Motor neuron (in vitro differentiated cells): ENCODE measurements at regions not wholly inside any gene's neighbourhood (a gene's known extent, or its start where the extent isn't known, plus 50 kb on each side); places are given as distances from the start of the nearest gene placed in this dataset.
"Not testable (repeated sequence)": the region's sequence is repeated elsewhere in the genome, so short reads cannot be mapped to it uniquely, and the experiment has no call there.

Source experiments
- ATAC-seq, 8 experiments: fragments of 200-7000 bp; cut with Tn5 transposase; replicated peaks in 6 of 8; 2 replicates each; pipeline ENCODE4 v1.8.0; 2021; ENCODE audit warnings: mild to moderate bottlenecking in 8 of 8, moderate library complexity in 8 of 8
- H3K27ac ChIP-seq, 2 donors: fragments of 250-450 bp; sonication (Bioruptor Pico); 2 replicates each; pipeline ENCODE4 v1.9.0; 2021; ENCODE audit warnings: antibody characterized with exemption in 2 of 2, mild to moderate bottlenecking in 2 of 2, moderate library complexity in 1 of 2
- H3K4me1 ChIP-seq, 2 donors: fragments of 250-450 bp; sonication (Bioruptor Pico); replicated peaks in 1 of 2; 2 replicates each; pipeline ENCODE4 v1.6.1; 2021; ENCODE audit warnings: antibody characterized with exemption in 2 of 2, mild to moderate bottlenecking in 2 of 2, moderate library complexity in 1 of 2
- H3K4me3 ChIP-seq, 5 donors: fragments of 250-450 bp; sonication (Bioruptor Pico); 2 replicates each; pipeline ENCODE4 v1.9.0; 2021; ENCODE audit warnings: antibody characterized with exemption in 5 of 5, mild to moderate bottlenecking in 5 of 5, moderate library complexity in 4 of 5
- WGBS, 10 experiments: fragments of 450-650 bp; shearing (Covaris generic); methylation state at CpG; one replicate each; pipeline ENCODE4 v1.0.0; 2022; 5-methylcytosine and 5-hydroxymethylcytosine counted together
- in situ Hi-C, 9 experiments: fragments of 400-800 bp; cut with MboI; loops; one replicate each; pipeline ENCODE4 v1.15.0; 2021; ENCODE audit warnings: low sequenced_read_pairs in 9 of 9, low pct_unique_long_range_greater_than_20kb in 2 of 9; ENCODE audit not compliant: unreplicated experiment in 9 of 9

GRCh38 chr12:83641789-83642188 is 955.1 kb downstream of the TMTC2 start:
- Histone ChIP-seq H3K4me3 (no peak overlapping the region), H3K27ac (no peak overlapping the region), H3K4me1 (no peaks in the 10 kb centered on the region)
- 89 to 100% (median 100%) methylated on average over 1 to 3 of the region's 3 CpGs; no CpG with 5 or more reads in 5 of the 10 experiments for WGBS, 10 experiments
- in situ Hi-C loops = no loop called here
- ATAC-seq = no peak

GRCh38 chr12:83634726-83635267 is 948.1 kb downstream of the TMTC2 start:
- ATAC-seq = peak in 2 of 8 experiments; percentile 25 to 26
- in situ Hi-C loops = no loop called here
- no peak overlapping the region for H3K27ac ChIP-seq
- no peaks in the 10 kb centered on the region for H3K4me1 ChIP-seq
- 13 to 93% (median 54%) methylated on average over 1 to 4 of the region's 4 CpGs for WGBS, 10 experiments
- no peak overlapping the region for H3K4me3 ChIP-seq

GRCh38 chr12:83630526-83630925 is 943.8 kb downstream of the TMTC2 start:
- ATAC-seq = peak in 2 of 8 experiments; percentile 32 to 54
- H3K27ac ChIP-seq = no peak overlapping the region
- H3K4me3 ChIP-seq = no peak overlapping the region
- WGBS, 10 experiments = 75 to 100% methylated on average over 1 of the region's 1 CpG; no CpG with 5 or more reads in 8 of the 10 experiments
- no peaks in the 10 kb centered on the region for H3K4me1 ChIP-seq
- in situ Hi-C loops = no loop called here

DNA sequence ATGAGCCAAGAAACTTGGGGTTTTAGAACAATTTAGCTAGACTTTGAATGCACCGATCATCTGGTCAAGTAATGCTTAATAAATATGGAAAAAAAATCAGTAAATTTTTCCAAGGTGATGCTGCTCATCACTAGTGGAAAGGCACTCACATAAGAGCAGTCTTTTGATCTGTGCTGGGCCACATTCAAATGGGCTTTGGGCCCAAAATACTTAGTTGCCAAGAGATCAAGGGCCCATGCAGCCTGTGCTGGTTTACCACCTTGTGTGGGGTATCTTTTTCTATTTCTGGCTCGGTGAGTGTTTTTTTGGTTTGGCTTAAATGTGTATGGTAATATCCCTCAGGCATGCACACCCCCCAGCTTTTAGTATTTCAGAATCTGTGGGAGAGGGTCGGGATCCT is 943.2 kb downstream of the TMTC2 start:
- H3K4me1 ChIP-seq = no peaks in the 10 kb centered on the region
- H3K4me3 ChIP-seq = no peak overlapping the region
- in situ Hi-C loops = no loop called here
- no peak overlapping the region for H3K27ac ChIP-seq
- no peak for ATAC-seq
- 0 to 100% (median 61%) methylated on average over 1 to 2 of the region's 3 CpGs; no CpG with 5 or more reads in 2 of the 10 experiments for WGBS, 10 experiments

GRCh38 chr12:83622205-83622604 is 935.5 kb downstream of the TMTC2 start:
- 0 to 92% (median 67%) methylated on average over 1 of the region's 1 CpG; no CpG with 5 or more reads in 1 of the 10 experiments for WGBS, 10 experiments
- peak in 3 of 8 experiments; percentile 52 to 70 (median 69) for ATAC-seq
- no peak overlapping the region for H3K27ac ChIP-seq
- no peak overlapping the region for H3K4me3 ChIP-seq
- H3K4me1 ChIP-seq = no peaks in the 10 kb centered on the region
- in situ Hi-C loops = no loop called here

DNA sequence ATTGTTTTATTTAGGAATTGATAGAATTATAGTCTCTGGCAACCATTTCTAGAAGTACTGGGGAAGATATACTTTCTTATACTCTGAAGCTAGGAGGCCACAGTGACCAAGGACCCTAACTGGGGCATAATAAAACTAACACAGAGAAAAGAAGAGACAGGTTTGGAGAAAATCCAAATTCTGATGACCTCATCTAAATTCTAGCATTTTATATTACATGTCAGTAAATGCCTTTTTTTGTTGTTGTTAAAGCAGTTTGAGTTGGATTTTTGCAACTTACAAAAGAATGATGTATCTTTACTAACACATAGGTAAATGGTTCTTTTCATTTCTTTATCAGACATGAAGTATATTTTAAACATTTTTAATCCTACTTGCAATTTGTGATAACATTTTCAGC is 933.3 kb downstream of the TMTC2 start:
- in situ Hi-C loops = no loop called here
- no peak for ATAC-seq
- no peak overlapping the region for H3K4me3 ChIP-seq
- H3K27ac ChIP-seq = no peak overlapping the region
- no peaks in the 10 kb centered on the region for H3K4me1 ChIP-seq

- H3K4me1 ChIP-seq = no peaks in the 10 kb centered on the region
- in situ Hi-C loops = no loop called here
- H3K27ac ChIP-seq = no peak overlapping the region
- no peak overlapping the region for H3K4me3 ChIP-seq
- 22 to 100% (median 88%) methylated on average over 1 of the region's 1 CpG; no CpG with 5 or more reads in 1 of the 10 experiments for WGBS, 10 experiments
- ATAC-seq = no peak
These were observed 928.4 kb downstream of the TMTC2 start for GRCh38 chr12:83615152-83615551.

DNA sequence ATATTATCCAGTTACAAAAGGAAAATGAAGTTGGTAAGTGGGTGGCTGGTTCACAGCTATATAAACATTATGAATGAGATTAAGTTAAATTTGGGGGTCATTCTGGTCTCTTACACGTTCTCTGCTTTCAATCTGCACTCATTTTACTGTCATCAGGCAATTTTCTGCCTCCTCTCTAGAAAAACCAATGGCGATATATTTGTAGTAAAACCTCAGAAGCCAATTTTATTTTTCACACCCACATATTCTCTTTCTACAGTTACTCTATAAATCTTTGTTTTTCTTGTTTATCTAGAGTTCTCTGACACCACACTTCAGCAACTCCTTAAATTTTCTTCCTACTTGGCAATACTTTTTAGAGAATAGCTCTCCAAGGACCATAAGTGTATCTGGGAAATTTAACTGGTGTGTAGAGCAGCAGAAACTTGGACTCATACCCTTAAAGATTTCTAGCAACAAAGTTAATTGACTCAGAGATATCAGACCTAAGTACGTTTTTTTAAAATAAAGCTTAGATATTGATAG is 926.9 kb downstream of the TMTC2 start:
- Histone ChIP-seq H3K4me3 (no peak overlapping the region), H3K27ac (no peak overlapping the region), H3K4me1 (no peaks in the 10 kb centered on the region)
- ATAC-seq = no peak
- in situ Hi-C loops = no loop called here
- WGBS, 10 experiments = 0 to 80% (median 33%) methylated on average over 1 to 3 of the region's 3 CpGs

DNA sequence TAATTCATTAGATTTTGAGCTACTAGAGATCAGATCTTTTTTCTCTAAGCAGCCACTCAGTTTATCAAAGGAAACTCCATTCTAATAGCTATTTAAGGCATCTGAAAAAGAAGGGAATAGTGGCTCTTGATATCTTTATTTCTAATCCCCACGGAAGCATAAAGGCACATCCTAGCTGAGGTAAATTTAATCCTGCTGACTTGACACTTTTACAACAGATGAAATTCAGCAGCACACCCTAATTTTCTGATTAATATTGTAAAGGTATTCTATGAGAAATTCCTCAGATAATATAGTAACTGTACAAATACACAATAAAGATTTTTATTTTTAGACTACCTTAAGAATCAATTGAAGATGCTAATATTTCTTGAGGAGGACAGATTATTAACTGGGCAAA is 916.4 kb downstream of the TMTC2 start:
- H3K27ac ChIP-seq = no peak overlapping the region
- H3K4me3 ChIP-seq = no peak overlapping the region
- H3K4me1 ChIP-seq = no peaks in the 10 kb centered on the region
- in situ Hi-C loops = no loop called here
- no peak for ATAC-seq
- WGBS, 10 experiments = 0 to 100% (median 78%) methylated on average over 1 of the region's 1 CpG

- WGBS, 10 experiments = 27 to 100% (median 82%) methylated on average over 1 to 3 of the region's 3 CpGs; no CpG with 5 or more reads in 3 of the 10 experiments
- Histone ChIP-seq H3K4me3 (no peak overlapping the region), H3K27ac (no peak overlapping the region), H3K4me1 (no peaks in the 10 kb centered on the region)
- in situ Hi-C loops = no loop called here
- no peak for ATAC-seq
These were observed 888.6 kb downstream of the TMTC2 start for GRCh38 chr12:83575326-83575725.

DNA sequence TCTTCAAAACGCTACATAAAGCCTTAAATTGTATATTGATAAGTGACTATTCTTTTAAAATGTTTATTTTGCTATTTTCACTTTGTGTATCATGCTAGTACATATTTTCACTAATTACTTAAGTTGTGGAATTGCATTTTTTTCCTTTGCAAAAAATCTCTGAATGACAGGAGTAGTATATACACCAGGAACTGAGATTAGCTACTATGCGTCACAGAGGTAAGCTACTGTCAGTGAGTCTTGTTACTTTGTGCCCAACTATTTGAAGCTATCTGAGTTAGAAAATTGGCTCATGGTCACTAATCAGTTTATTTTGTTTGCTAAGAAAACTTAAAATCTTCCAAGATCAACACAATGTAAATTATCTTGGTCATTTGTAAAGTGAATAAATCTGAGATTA is 887.4 kb downstream of the TMTC2 start:
- 48 to 100% (median 90%) methylated on average over 1 to 2 of the region's 2 CpGs; no CpG with 5 or more reads in 1 of the 10 experiments for WGBS, 10 experiments
- ATAC-seq = no peak
- Histone ChIP-seq H3K4me3 (no peak overlapping the region), H3K4me1 (no peaks in the 10 kb centered on the region), H3K27ac (no peak overlapping the region)
- in situ Hi-C loops = no loop called here

DNA sequence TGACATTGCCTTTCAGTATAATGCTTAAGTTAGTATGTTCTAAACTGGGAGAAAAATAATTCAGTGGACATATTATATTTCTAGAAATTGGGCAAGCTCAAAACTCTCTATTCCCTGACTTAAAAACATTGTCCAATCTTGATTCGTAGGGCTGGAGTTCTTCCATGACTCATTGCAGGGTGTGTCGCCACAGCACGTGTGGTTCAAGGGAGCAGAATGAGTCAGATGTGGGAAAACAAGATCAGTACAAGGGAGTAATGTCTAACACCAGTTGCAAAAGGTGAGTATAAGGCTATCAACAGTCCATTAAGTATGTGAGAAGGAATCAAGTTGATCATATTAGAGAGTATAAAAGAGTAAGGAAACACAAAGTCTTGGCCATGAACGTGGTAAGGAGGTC is 887.0 kb downstream of the TMTC2 start:
- H3K4me1 ChIP-seq = no peaks in the 10 kb centered on the region
- 8 to 85% (median 63%) methylated on average over 1 to 4 of the region's 4 CpGs; no CpG with 5 or more reads in 1 of the 10 experiments for WGBS, 10 experiments
- ATAC-seq = peak in 5 of 8 experiments; percentile 56 to 100 (median 75)
- H3K4me3 ChIP-seq = no peak overlapping the region
- no peak overlapping the region for H3K27ac ChIP-seq
- in situ Hi-C loops = no loop called here

DNA sequence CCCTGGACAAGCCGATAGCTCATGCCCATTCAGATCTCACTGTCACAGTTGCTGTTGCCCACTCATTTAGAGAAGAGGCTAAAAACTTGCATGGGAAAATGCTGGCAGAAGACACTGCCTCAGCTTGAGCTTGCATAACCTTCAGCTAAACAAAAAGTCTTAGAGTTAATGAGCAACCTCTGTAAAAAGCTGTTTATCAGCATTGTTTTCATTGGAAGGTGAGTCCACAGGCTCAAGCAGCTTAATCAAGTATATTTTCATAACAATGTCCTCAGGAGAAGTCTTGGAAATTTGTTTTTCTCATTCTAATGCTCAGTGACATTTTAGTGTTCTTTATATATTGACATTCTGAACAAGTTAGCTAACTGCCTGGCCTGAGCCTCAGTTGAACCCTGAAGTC is 872.9 kb downstream of the TMTC2 start:
- H3K4me3 ChIP-seq = no peak overlapping the region
- no peak overlapping the region for H3K27ac ChIP-seq
- in situ Hi-C loops = no loop called here
- H3K4me1 ChIP-seq = no peaks in the 10 kb centered on the region
- WGBS, 10 experiments = 0 to 100% (median 56%) methylated on average over 1 of the region's 1 CpG; no CpG with 5 or more reads in 5 of the 10 experiments
- no peak for ATAC-seq

GRCh38 chr12:83556040-83556439 is 869.3 kb downstream of the TMTC2 start:
- H3K4me3 ChIP-seq, in situ Hi-C loops, ATAC-seq, H3K27ac ChIP-seq, H3K4me1 ChIP-seq: not testable (repeated sequence)
- 20 to 100% (median 71%) methylated on average over 1 to 7 of the region's 7 CpGs; no CpG with 5 or more reads in 4 of the 10 experiments for WGBS, 10 experiments
